Smooth muscle cell (in vitro differentiated cells): ENCODE measurements at regions not wholly inside any gene's neighbourhood (a gene's known extent, or its start where the extent isn't known, plus 50 kb on each side); places are given as distances from the start of the nearest gene placed in this dataset.
"Not testable (repeated sequence)": the region's sequence is repeated elsewhere in the genome, so short reads cannot be mapped to it uniquely, and the experiment has no call there.

Experiments used
- DNase-seq: peaks from one replicate; lab custom pipeline; 2025; ENCODE audit not compliant: unreplicated experiment; lab: John Stamatoyannopoulos, UW
- H2AFZ ChIP-seq: fragments of 200-600 bp; sonication (generic); 2 replicates; pipeline ENCODE4 v1.6.0; 2016; ENCODE audit warnings: antibody characterized with exemption, low read depth, mild to moderate bottlenecking
- H3F3A ChIP-seq: fragments of 200-600 bp; sonication (generic); 2 replicates; pipeline ENCODE4 v1.6.0; 2017; ENCODE audit warnings: antibody characterized with exemption, low read depth
- H3K27ac ChIP-seq: fragments of 200-600 bp; sonication (generic); 2 replicates; pipeline ENCODE4 v1.5.1; 2016; ENCODE audit warnings: low read depth, mild to moderate bottlenecking
- H3K27me3 ChIP-seq: fragments of 200-600 bp; sonication (generic); 2 replicates; pipeline ENCODE4 v1.6.1; 2016; ENCODE audit warnings: low read depth, mild to moderate bottlenecking
- H3K36me3 ChIP-seq: fragments of 200-600 bp; sonication (generic); 2 replicates; pipeline ENCODE4 v1.5.1; 2016; ENCODE audit warnings: low read depth
- H3K4me1 ChIP-seq: fragments of 200-600 bp; sonication (generic); 2 replicates; pipeline ENCODE4 v1.5.1; 2016; ENCODE audit warnings: low read depth
- H3K4me2 ChIP-seq: fragments of 200-600 bp; sonication (generic); 2 replicates; pipeline ENCODE4 v1.6.0; 2016; ENCODE audit warnings: mild to moderate bottlenecking
- H3K4me3 ChIP-seq: fragments of 200-600 bp; sonication (generic); 2 replicates; pipeline ENCODE4 v1.5.1; 2016; ENCODE audit warnings: mild to moderate bottlenecking
- H3K79me2 ChIP-seq: fragments of 200-600 bp; sonication (generic); 2 replicates; pipeline ENCODE4 v1.6.0; 2016; ENCODE audit warnings: low read depth, mild to moderate bottlenecking
- H3K9ac ChIP-seq: fragments of 200-600 bp; sonication (generic); 2 replicates; pipeline ENCODE4 v1.6.0; 2016; ENCODE audit warnings: low read depth
- H3K9me3 ChIP-seq: fragments of 200-600 bp; sonication (generic); replicated peaks from 2 replicates; pipeline ENCODE4 v1.5.1; 2016; ENCODE audit warnings: low read depth
- H4K20me1 ChIP-seq: fragments of 200-600 bp; sonication (generic); 2 replicates; pipeline ENCODE4 v1.6.0; 2016; ENCODE audit warnings: low read depth
- CTCF ChIP-seq: fragments of 200-600 bp; sonication (generic); IDR thresholded peaks from 2 replicates; pipeline ENCODE4 v1.5.1; 2017; ENCODE audit warnings: borderline replicate concordance, mild to moderate bottlenecking, antibody characterized with exemption; ENCODE audit not compliant: insufficient read depth, poor library complexity, severe bottlenecking
- WGBS: methylation state at CpG from one replicate; pipeline ENCODE4 v1.1.7; 2016; ENCODE audit warnings: low lambda C conversion rate; 5-methylcytosine and 5-hydroxymethylcytosine counted together

- no peaks in the 10 kb centered on the region for H3K36me3 ChIP-seq
- H3K9me3 ChIP-seq: no peaks in the 10 kb centered on the region
- H3F3A ChIP-seq: no peaks in the 10 kb centered on the region
- no peaks in the 10 kb centered on the region for H3K27me3 ChIP-seq
- H3K4me1 ChIP-seq: no peaks in the 10 kb centered on the region
- H3K79me2 ChIP-seq: no peaks in the 10 kb centered on the region
- H3K4me2 ChIP-seq: no peak overlapping the region
- H4K20me1 ChIP-seq: no peaks in the 10 kb centered on the region
- no peak overlapping the region for H3K27ac ChIP-seq
- no peak for DNase-seq
- TF ChIP-seq CTCF: no peak
- H3K9ac ChIP-seq: no peak overlapping the region
- no peak overlapping the region for H2AFZ ChIP-seq
- H3K4me3 ChIP-seq: no peak overlapping the region
These were observed 1225.2 kb downstream of the AACS start for GRCh38 chr12:126290456-126290855.

- not testable (repeated sequence) for H3K9ac ChIP-seq, H3F3A ChIP-seq, H3K4me2 ChIP-seq, H2AFZ ChIP-seq, H4K20me1 ChIP-seq, H3K27ac ChIP-seq, H3K36me3 ChIP-seq, H3K9me3 ChIP-seq, H3K79me2 ChIP-seq, H3K4me1 ChIP-seq, H3K4me3 ChIP-seq, H3K27me3 ChIP-seq, DNase-seq
- WGBS: 73% methylated on average over 3 of the region's 3 CpGs
These were observed 1226.8 kb downstream of the AACS start for GRCh38 chr12:126291987-126292386.

- WGBS: 89% methylated on average over 2 of the region's 2 CpGs
- no peak for TF ChIP-seq CTCF
- no peaks in the 10 kb centered on the region for H4K20me1 ChIP-seq
- H3K27ac ChIP-seq: no peak overlapping the region
- no peaks in the 10 kb centered on the region for H3F3A ChIP-seq
- H3K4me2 ChIP-seq: no peak overlapping the region
- H3K4me3 ChIP-seq: no peak overlapping the region
- no peaks in the 10 kb centered on the region for H3K4me1 ChIP-seq
- no peaks in the 10 kb centered on the region for H3K36me3 ChIP-seq
- no peak for DNase-seq
- peaks cover 4% of the 10 kb centered on the region for H3K9me3 ChIP-seq
- H3K27me3 ChIP-seq: no peaks in the 10 kb centered on the region
- H3K9ac ChIP-seq: no peak overlapping the region
- no peak overlapping the region for H2AFZ ChIP-seq
- H3K79me2 ChIP-seq: no peaks in the 10 kb centered on the region
These were observed 1230.4 kb downstream of the AACS start for GRCh38 chr12:126295652-126296051.

- Histone ChIP-seq H4K20me1 (no peaks in the 10 kb centered on the region), H3K27ac (no peak overlapping the region), H3K4me1 (no peaks in the 10 kb centered on the region), H3K4me2 (no peak overlapping the region), H3K9ac (no peak overlapping the region), H2AFZ (no peak overlapping the region), H3K27me3 (no peaks in the 10 kb centered on the region), H3K4me3 (no peak overlapping the region), H3K36me3 (no peaks in the 10 kb centered on the region), H3F3A (no peaks in the 10 kb centered on the region), H3K9me3 (no peaks in the 10 kb centered on the region), H3K79me2 (no peaks in the 10 kb centered on the region)
- no peak for DNase-seq
- 81% methylated on average over 3 of the region's 3 CpGs for WGBS
- TF ChIP-seq CTCF: no peak
These were observed 1244.0 kb downstream of the AACS start for GRCh38 chr12:126309278-126309677.
